ENCODE measurements at regions not wholly inside any gene's neighbourhood (a gene's known extent, or its start where the extent isn't known, plus 50 kb on each side); places are given as distances from the start of the nearest gene placed in this dataset.

DNA sequence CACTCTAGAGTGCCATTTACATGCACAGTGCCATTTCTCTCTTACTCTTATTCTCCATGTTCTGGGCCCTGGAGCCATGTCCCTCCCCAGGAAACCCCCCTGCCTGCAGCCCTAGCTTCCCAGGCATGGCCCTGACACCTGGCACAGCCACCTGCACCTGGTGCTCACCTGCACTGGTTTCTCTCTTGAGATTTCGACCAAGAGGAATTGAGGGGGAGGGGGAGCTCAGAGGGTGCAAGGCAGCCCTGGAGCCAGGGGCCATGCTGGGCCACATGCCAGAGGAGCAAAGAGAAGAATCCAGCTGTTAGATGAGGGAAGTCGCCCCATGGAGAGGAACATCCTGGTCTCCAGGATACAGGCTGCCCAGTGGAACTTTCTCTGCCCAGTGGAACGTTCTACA lies 65.0 kb upstream of the RAPGEF1 start:
- no peaks in the 10 kb centered on the region for H3K9me3 ChIP-seq
- no peak overlapping the region for H3K27ac ChIP-seq
- H3K4me1 ChIP-seq, result no peaks in the 10 kb centered on the region
- TF ChIP-seq EP300 (IDR thresholded peaks at IDR 0.05), result no peak
- no peak for TF ChIP-seq POLR2AphosphoS5 (IDR thresholded peaks at IDR 0.05)
- TF ChIP-seq, protein P1, sequence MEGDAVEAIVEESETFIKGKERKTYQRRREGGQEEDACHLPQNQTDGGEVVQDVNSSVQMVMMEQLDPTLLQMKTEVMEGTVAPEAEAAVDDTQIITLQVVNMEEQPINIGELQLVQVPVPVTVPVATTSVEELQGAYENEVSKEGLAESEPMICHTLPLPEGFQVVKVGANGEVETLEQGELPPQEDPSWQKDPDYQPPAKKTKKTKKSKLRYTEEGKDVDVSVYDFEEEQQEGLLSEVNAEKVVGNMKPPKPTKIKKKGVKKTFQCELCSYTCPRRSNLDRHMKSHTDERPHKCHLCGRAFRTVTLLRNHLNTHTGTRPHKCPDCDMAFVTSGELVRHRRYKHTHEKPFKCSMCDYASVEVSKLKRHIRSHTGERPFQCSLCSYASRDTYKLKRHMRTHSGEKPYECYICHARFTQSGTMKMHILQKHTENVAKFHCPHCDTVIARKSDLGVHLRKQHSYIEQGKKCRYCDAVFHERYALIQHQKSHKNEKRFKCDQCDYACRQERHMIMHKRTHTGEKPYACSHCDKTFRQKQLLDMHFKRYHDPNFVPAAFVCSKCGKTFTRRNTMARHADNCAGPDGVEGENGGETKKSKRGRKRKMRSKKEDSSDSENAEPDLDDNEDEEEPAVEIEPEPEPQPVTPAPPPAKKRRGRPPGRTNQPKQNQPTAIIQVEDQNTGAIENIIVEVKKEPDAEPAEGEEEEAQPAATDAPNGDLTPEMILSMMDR (IDR thresholded peaks at IDR 0.05), result no peak
- TF ChIP-seq POLR2A (IDR thresholded peaks at IDR 0.05), result no peak
- no peak for DNase-seq
- no peaks in the 10 kb centered on the region for H3K36me3 ChIP-seq
- no peak overlapping the region for H3K4me3 ChIP-seq
- peaks cover 0 to 74% (median 25%) of the 10 kb centered on the region in 3 donors for H3K27me3 ChIP-seq
- intact Hi-C loops (cut with DNase I), result no loop called here
- 36 to 39% methylated on average over 3 of the region's 3 CpGs for WGBS, 2 donors

DNA sequence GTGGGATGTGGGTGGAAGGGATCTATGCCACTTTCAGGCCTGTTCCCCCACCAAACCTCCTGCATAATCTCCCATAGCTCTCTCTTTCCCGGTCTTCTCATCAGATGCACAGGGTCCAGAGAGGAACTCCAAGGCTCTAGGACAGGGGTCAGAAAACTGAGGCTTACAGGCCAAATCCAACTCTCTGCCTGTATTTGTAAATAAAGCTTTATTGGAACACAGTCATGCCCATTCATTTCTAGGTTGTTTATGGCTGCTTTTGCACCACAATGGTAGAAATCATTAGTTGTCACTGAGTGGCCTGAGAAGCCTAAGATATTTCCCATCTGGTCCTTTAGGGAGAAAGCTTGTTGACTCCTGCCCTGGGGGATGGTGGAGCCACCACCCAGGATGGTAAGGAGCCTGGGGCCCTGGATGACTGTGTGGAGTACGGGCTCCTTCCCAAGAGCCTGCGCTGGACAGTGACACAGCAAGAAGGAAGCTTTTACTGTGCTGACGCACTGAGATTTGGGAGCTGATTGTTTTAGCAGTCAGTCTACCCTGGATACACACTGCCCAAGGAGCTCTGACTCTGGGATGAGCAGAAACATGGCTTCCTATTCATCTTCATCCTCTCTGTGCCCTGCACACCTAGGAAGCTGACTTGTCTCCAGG lies 64.0 kb upstream of the RAPGEF1 start:
- Histone ChIP-seq H3K4me1 (no peaks in the 10 kb centered on the region), H3K9me3 (no peaks in the 10 kb centered on the region), H3K27me3 (peaks cover 0 to 69% (median 17%) of the 10 kb centered on the region in 3 donors), H3K27ac (no peak overlapping the region), H3K36me3 (no peaks in the 10 kb centered on the region), H3K4me3 (no peak overlapping the region)
- WGBS, 2 donors, result 78 to 88% methylated on average over 4 of the region's 4 CpGs
- intact Hi-C loops (cut with DNase I), result no loop called here
- no peak for DNase-seq
- TF ChIP-seq EP300 (IDR thresholded peaks at IDR 0.05) (no peak), POLR2A (IDR thresholded peaks at IDR 0.05) (no peak), POLR2AphosphoS5 (IDR thresholded peaks at IDR 0.05) (no peak)
- TF ChIP-seq, protein P1 (IDR thresholded peaks at IDR 0.05), result no peak

DNA sequence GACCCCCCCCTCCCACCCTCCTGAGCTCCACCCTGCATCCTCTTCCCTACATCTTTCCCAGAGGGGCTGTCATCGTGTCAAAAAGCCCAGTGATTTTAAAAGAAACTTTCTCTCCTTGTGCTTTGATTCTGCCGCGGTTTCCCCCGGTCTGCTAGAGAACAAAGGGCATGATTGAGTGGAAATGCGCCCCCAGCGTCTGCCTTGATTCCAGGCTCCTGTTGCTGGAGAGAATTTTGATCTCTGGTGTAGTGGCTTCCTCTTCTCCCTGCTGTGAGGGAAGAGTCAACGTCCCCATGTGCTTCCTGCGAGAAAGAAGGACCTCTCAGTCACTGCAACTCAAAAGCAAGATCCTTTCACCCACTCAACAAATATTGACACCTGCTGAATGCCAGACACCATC lies 61.9 kb upstream of the RAPGEF1 start:
- TF ChIP-seq, protein P1 (IDR thresholded peaks at IDR 0.05), result no peak
- TF ChIP-seq POLR2A (IDR thresholded peaks at IDR 0.05) (no peak), EP300 (IDR thresholded peaks at IDR 0.05) (no peak), POLR2AphosphoS5 (IDR thresholded peaks at IDR 0.05) (no peak)
- WGBS, 2 donors, result 28 to 40% methylated on average over 8 of the region's 8 CpGs
- Histone ChIP-seq H3K4me3 (no peak overlapping the region), H3K9me3 (no peaks in the 10 kb centered on the region), H3K27me3 (peaks cover 0 to 50% (median 8%) of the 10 kb centered on the region in 3 donors), H3K4me1 (no peaks in the 10 kb centered on the region), H3K36me3 (no peaks in the 10 kb centered on the region), H3K27ac (no peak overlapping the region)
- intact Hi-C loops (cut with DNase I), result no loop called here
- no peak for DNase-seq

DNA sequence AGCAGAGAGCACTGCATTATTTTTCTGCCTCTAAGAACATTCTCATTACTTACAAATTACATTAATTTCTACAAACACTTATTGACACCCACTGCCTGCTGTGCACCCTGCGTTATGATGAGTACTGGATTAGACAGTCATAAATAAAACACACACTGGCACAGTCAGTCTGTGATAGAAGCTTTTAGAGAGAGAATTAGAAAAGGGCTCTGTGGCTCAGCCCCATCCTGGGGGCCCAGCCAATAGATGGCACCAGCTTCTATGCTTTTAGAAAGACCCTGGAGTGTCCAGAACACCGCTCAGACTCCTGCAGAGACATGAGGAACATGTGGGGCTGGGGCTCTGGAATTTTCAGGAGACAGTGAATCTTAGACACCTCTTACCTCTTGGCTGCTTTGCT lies 61.0 kb upstream of the RAPGEF1 start:
- intact Hi-C loops (cut with DNase I), result no loop called here
- H3K27me3 ChIP-seq, result peaks cover 0 to 41% (median 3%) of the 10 kb centered on the region in 3 donors
- DNase-seq, result no peak

More for the DNA sequence above, 61.0 kb upstream of the RAPGEF1 start:
- Histone ChIP-seq H3K27ac (no peak overlapping the region), H3K9me3 (no peaks in the 10 kb centered on the region), H3K36me3 (no peaks in the 10 kb centered on the region), H3K4me1 (no peaks in the 10 kb centered on the region), H3K4me3 (no peak overlapping the region)
- WGBS, 2 donors, result 45 to 68% methylated on average over 2 of the region's 2 CpGs
- TF ChIP-seq POLR2A (IDR thresholded peaks at IDR 0.05) (no peak), EP300 (IDR thresholded peaks at IDR 0.05) (no peak), POLR2AphosphoS5 (IDR thresholded peaks at IDR 0.05) (no peak)
- TF ChIP-seq, protein P1 (IDR thresholded peaks at IDR 0.05), result no peak
